ENCODE measurements at regions not wholly inside any gene's neighbourhood (a gene's known extent, or its start where the extent isn't known, plus 50 kb on each side); places are given as distances from the start of the nearest gene placed in this dataset.

DNA sequence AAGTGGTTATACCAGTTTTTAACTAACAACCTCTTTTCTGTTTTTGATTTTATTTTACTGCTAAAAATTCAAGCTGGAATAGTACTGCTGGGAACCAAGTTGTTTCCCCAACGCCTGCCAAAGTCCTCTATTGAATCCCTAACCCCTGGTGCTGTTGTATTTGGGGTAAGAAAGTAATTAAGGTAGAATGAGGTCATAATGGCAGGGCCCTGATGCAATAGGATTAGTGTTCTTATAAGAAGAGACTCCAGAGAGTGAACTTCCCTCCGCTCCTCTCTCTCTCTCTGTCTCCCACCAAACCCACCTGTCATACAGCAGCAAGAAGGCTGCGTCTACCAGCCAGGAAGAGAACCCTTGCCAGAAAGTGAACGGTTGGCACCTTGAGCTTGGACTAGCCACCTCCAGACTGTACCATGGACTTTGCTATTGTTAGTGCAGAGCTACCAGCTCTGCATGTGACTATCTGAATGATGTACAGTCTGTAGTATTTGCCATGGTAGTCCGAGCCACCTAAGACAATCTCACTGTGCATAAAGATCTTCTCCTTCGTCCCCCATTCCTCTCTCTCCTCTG, 86.5 kb upstream of the KLF6 start:
- TF ChIP-seq, protein P1, sequence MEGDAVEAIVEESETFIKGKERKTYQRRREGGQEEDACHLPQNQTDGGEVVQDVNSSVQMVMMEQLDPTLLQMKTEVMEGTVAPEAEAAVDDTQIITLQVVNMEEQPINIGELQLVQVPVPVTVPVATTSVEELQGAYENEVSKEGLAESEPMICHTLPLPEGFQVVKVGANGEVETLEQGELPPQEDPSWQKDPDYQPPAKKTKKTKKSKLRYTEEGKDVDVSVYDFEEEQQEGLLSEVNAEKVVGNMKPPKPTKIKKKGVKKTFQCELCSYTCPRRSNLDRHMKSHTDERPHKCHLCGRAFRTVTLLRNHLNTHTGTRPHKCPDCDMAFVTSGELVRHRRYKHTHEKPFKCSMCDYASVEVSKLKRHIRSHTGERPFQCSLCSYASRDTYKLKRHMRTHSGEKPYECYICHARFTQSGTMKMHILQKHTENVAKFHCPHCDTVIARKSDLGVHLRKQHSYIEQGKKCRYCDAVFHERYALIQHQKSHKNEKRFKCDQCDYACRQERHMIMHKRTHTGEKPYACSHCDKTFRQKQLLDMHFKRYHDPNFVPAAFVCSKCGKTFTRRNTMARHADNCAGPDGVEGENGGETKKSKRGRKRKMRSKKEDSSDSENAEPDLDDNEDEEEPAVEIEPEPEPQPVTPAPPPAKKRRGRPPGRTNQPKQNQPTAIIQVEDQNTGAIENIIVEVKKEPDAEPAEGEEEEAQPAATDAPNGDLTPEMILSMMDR (IDR thresholded peaks at IDR 0.05): no peak
- peaks cover 10 to 41% of the 10 kb centered on the region in 2 donors for H3K4me1 ChIP-seq
- no peaks in the 10 kb centered on the region for H3K9me3 ChIP-seq
- intact Hi-C loops (cut with DNase I): no loop called here
- ATAC-seq (no peak), DNase-seq (no peak)
- H3K27ac ChIP-seq: no peak overlapping the region
- H3K36me3 ChIP-seq: no peaks in the 10 kb centered on the region
- no peak overlapping the region for H3K4me3 ChIP-seq
- H3K27me3 ChIP-seq: no peaks in the 10 kb centered on the region

DNA sequence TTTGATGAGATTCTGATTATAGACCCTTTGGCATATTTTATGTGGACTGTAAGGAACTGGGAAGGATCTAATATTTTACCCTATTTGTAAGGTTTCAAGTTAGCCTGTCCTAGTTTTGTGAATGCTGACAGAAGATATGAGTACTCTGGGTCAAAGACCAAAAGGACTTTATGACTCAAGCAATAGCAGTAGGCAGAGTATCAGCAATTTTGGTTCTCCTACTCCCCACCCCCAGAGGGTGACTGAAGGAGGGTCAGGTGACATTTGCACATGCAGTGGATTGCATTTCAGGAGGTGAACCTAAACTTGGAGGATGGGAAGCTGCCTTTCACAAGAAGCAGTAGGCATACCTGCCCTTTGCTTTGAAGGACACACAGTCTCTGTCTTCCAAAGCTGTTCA, 84.0 kb upstream of the KLF6 start:
- TF ChIP-seq, protein P1 (IDR thresholded peaks at IDR 0.05): no peak
- no peak overlapping the region for H3K4me3 ChIP-seq
- peak; percentile 52 for ATAC-seq
- peak overlapping the region in 1 of 2 donors; percentile 24 for H3K27ac ChIP-seq
- DNase-seq: no peak
- H3K27me3 ChIP-seq: no peaks in the 10 kb centered on the region
- no peaks in the 10 kb centered on the region for H3K36me3 ChIP-seq
- no peaks in the 10 kb centered on the region for H3K9me3 ChIP-seq
- H3K4me1 ChIP-seq: peaks cover 7 to 17% of the 10 kb centered on the region in 2 donors
- intact Hi-C loops (cut with DNase I): no loop called here

DNA sequence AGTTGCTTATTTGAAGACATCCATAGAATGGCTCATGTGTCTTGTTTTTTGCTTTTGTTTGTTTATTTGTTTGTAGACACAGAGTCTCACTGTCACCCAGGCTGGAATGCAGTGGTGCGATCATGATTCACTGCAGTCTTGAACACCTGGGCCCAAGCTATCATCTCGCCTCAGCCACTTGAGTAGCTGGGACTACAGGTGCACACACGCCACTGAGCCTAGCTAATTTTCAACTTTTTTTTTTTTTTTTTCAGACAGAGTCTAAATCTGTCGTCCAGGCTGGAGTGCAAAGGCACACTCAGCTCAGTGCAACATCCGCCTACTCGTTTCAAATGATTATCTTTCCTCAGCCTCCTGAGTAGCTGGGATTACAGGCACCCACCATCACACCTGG, 83.3 kb upstream of the KLF6 start:
- DNase-seq (no peak), ATAC-seq (no peak)
- intact Hi-C loops (cut with DNase I): no loop called here
- TF ChIP-seq, protein P1 (IDR thresholded peaks at IDR 0.05): no peak
- no peaks in the 10 kb centered on the region for H3K9me3 ChIP-seq
- H3K27ac ChIP-seq: peak overlapping the region in 1 of 2 donors; percentile 24
- H3K36me3 ChIP-seq: no peaks in the 10 kb centered on the region
- H3K4me3 ChIP-seq: no peak overlapping the region
- H3K4me1 ChIP-seq: peaks cover 4 to 9% of the 10 kb centered on the region in 2 donors
- H3K27me3 ChIP-seq: no peaks in the 10 kb centered on the region

DNA sequence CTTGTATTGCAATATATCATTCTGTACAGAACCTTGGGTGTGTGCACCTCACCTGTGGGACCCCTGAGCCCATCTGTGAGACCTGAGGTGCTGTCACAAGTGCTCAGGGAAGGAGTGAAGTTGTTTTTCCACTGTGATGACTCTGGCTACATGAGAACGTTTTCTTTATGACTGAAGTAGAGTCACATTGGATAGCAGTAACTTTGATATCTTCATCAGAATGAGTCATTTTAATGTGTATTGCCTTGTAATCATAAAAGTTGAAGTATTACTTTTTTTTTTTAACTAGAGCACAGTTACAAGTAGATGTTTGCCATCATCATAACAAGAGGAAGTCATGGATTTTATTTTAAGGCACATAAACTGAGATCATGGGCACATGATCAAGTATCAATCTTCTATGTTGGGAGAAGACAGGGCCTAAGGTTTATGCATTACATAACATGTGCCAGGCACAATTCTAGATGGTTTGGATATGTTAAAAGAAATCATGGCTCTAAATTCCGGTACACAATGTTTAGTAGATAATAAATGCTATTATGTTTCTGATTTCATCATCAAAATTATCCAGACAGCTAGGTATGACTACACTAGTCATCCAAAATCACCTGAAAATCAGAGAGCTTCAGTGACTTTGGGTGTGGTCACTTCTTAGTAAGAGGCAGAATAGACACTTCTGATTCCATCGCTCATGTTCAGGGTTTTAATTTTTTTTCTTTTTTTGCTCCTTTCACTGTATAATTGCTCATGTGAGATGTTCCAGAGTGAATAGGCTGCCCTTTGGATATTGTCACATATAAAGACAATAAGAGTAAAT, 82.7 kb upstream of the KLF6 start:
- intact Hi-C loops (cut with DNase I): no loop called here
- Histone ChIP-seq H3K36me3 (no peaks in the 10 kb centered on the region), H3K4me3 (no peak overlapping the region), H3K4me1 (peaks cover 4 to 9% of the 10 kb centered on the region in 2 donors), H3K27me3 (no peaks in the 10 kb centered on the region), H3K9me3 (no peaks in the 10 kb centered on the region), H3K27ac (no peak overlapping the region)
- TF ChIP-seq, protein P1 (IDR thresholded peaks at IDR 0.05): no peak
- DNase-seq: no peak
- ATAC-seq: peak; percentile 19

DNA sequence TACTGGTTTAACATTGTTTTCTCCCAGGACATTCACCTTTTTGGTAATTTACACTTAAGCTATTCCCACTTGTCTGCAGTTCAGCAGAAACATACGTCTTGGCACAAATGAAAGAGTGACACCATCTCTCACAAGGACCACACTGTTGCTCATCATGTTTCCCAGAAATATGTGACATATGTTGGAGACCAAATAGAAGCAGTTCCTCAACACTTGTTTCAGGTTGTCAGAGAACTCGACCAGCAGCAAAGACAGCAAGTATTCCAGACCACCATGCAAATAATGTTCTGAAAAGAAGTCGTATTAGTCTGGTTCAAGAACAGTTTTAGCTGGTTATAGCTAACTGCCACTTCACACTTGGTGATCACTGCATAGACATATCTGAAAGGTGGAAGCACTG, 81.3 kb upstream of the KLF6 start:
- H3K9me3 ChIP-seq: no peaks in the 10 kb centered on the region
- TF ChIP-seq, protein P1 (IDR thresholded peaks at IDR 0.05): no peak
- intact Hi-C loops (cut with DNase I): no loop called here
- H3K4me1 ChIP-seq: peaks cover 4 to 9% of the 10 kb centered on the region in 2 donors
- H3K27ac ChIP-seq: no peak overlapping the region
- ATAC-seq (no peak), DNase-seq (no peak)
- H3K4me3 ChIP-seq: no peak overlapping the region
- H3K36me3 ChIP-seq: no peaks in the 10 kb centered on the region
- no peaks in the 10 kb centered on the region for H3K27me3 ChIP-seq

Data from left lung (tissue), 4 donors.